ENCODE measurements at regions not wholly inside any gene's neighbourhood (a gene's known extent, or its start where the extent isn't known, plus 50 kb on each side); places are given as distances from the start of the nearest gene placed in this dataset.
"Not testable (repeated sequence)": the region's sequence is repeated elsewhere in the genome, so short reads cannot be mapped to it uniquely, and the experiment has no call there.

- DNase-seq, result no peak
- no peaks in the 10 kb centered on the region for H3K79me2 ChIP-seq (ENCODE audit: low read length)
- H3K9me2 ChIP-seq (replicated peaks; ENCODE audit: insufficient read depth, low read length), result 0 out of 2 replicates have a peak, but pooled peaks cover 3% of the 10 kb centered on the region
- H3K27me3 ChIP-seq (ENCODE audit: low read length), result no peaks in the 10 kb centered on the region
- no peak overlapping the region for H2AFZ ChIP-seq (ENCODE audit: low read length)
- H3K36me3 ChIP-seq (ENCODE audit: insufficient read depth, low read length), result no peaks in the 10 kb centered on the region
- H3K9me3 ChIP-seq (ENCODE audit: low read length), result peaks cover 2% of the 10 kb centered on the region; the same call in 1 of the 2 replicates
- H3K9ac ChIP-seq (ENCODE audit: low read length), result no peak overlapping the region
- H3K4me2 ChIP-seq (ENCODE audit: low read depth, low read length, poor library complexity, severe bottlenecking), result no peak overlapping the region
- no peaks in the 10 kb centered on the region for H4K20me1 ChIP-seq (ENCODE audit: insufficient read depth, low read depth, low read length)
- no peak overlapping the region for H3K27ac ChIP-seq (ENCODE audit: low read length)
- no peaks in the 10 kb centered on the region for H3K4me1 ChIP-seq (ENCODE audit: low read length)
- H3K4me3 ChIP-seq (ENCODE audit: low read length), result no peak overlapping the region
These were observed 640.9 kb upstream of the CCNG1 start for GRCh38 chr5:162796507-162796906.

- no peak for DNase-seq
- H3K9me3 ChIP-seq (ENCODE audit: low read length), result peaks cover 2% of the 10 kb centered on the region; the same call in 1 of the 2 replicates
- no peak overlapping the region for H3K27ac ChIP-seq (ENCODE audit: low read length)
- no peaks in the 10 kb centered on the region for H3K27me3 ChIP-seq (ENCODE audit: low read length)
- no peaks in the 10 kb centered on the region for H3K4me1 ChIP-seq (ENCODE audit: low read length)
- H3K79me2 ChIP-seq (ENCODE audit: low read length), result no peaks in the 10 kb centered on the region
- no peaks in the 10 kb centered on the region for H4K20me1 ChIP-seq (ENCODE audit: insufficient read depth, low read depth, low read length)
- H3K9ac ChIP-seq (ENCODE audit: low read length), result no peak overlapping the region
- no peak overlapping the region for H3K4me3 ChIP-seq (ENCODE audit: low read length)
- H2AFZ ChIP-seq (ENCODE audit: low read length), result no peak overlapping the region
- no peaks in the 10 kb centered on the region for H3K36me3 ChIP-seq (ENCODE audit: insufficient read depth, low read length)
- 0 out of 2 replicates have a peak, but pooled peaks cover 3% of the 10 kb centered on the region for H3K9me2 ChIP-seq (replicated peaks; ENCODE audit: insufficient read depth, low read length)
- H3K4me2 ChIP-seq (ENCODE audit: low read depth, low read length, poor library complexity, severe bottlenecking), result no peak overlapping the region
These were observed 637.1 kb upstream of the CCNG1 start for GRCh38 chr5:162800301-162800700.

- 0 out of 2 replicates have a peak, but pooled peaks cover 3% of the 10 kb centered on the region for H3K9me2 ChIP-seq (replicated peaks; ENCODE audit: insufficient read depth, low read length)
- H3K36me3 ChIP-seq (ENCODE audit: insufficient read depth, low read length), result no peaks in the 10 kb centered on the region
- no peak for DNase-seq
- no peak overlapping the region for H3K27ac ChIP-seq (ENCODE audit: low read length)
- no peak overlapping the region for H3K4me2 ChIP-seq (ENCODE audit: low read depth, low read length, poor library complexity, severe bottlenecking)
- H4K20me1 ChIP-seq (ENCODE audit: insufficient read depth, low read depth, low read length), result no peaks in the 10 kb centered on the region
- H3K9ac ChIP-seq (ENCODE audit: low read length), result no peak overlapping the region
- H3K9me3 ChIP-seq (ENCODE audit: low read length), result peaks cover 2% of the 10 kb centered on the region; the same call in 1 of the 2 replicates
- H3K4me3 ChIP-seq (ENCODE audit: low read length), result no peak overlapping the region
- H2AFZ ChIP-seq (ENCODE audit: low read length), result no peak overlapping the region
- no peaks in the 10 kb centered on the region for H3K79me2 ChIP-seq (ENCODE audit: low read length)
- H3K27me3 ChIP-seq (ENCODE audit: low read length), result no peaks in the 10 kb centered on the region
- H3K4me1 ChIP-seq (ENCODE audit: low read length), result no peaks in the 10 kb centered on the region
These were observed 636.2 kb upstream of the CCNG1 start for GRCh38 chr5:162801235-162801634.

GRCh38 chr5:162806195-162806594 lies 631.2 kb upstream of the CCNG1 start:
- H4K20me1 ChIP-seq (ENCODE audit: insufficient read depth, low read depth, low read length), result no peaks in the 10 kb centered on the region
- no peaks in the 10 kb centered on the region for H3K4me1 ChIP-seq (ENCODE audit: low read length)
- no peak overlapping the region for H2AFZ ChIP-seq (ENCODE audit: low read length)
- H3K4me3 ChIP-seq (ENCODE audit: low read length), result no peak overlapping the region
- no peaks in the 10 kb centered on the region for H3K79me2 ChIP-seq (ENCODE audit: low read length)
- no peaks in the 10 kb centered on the region for H3K9me2 ChIP-seq (replicated peaks; ENCODE audit: insufficient read depth, low read length)
- H3K36me3 ChIP-seq (ENCODE audit: insufficient read depth, low read length), result no peaks in the 10 kb centered on the region
- no peak overlapping the region for H3K9ac ChIP-seq (ENCODE audit: low read length)
- DNase-seq, result no peak
- H3K9me3 ChIP-seq (ENCODE audit: low read length), result peaks cover 3% of the 10 kb centered on the region; the same call in 1 of the 2 replicates
- no peak overlapping the region for H3K4me2 ChIP-seq (ENCODE audit: low read depth, low read length, poor library complexity, severe bottlenecking)
- no peaks in the 10 kb centered on the region for H3K27me3 ChIP-seq (ENCODE audit: low read length)
- no peak overlapping the region for H3K27ac ChIP-seq (ENCODE audit: low read length)

- Histone ChIP-seq H3K27me3 (ENCODE audit: low read length) (no peaks in the 10 kb centered on the region), H3K79me2 (ENCODE audit: low read length) (no peaks in the 10 kb centered on the region), H3K36me3 (ENCODE audit: insufficient read depth, low read length) (no peaks in the 10 kb centered on the region), H3K4me3 (ENCODE audit: low read length) (no peak overlapping the region), H3K4me2 (ENCODE audit: low read depth, low read length, poor library complexity, severe bottlenecking) (no peak overlapping the region), H3K9ac (ENCODE audit: low read length) (no peak overlapping the region), H3K9me3 (ENCODE audit: low read length) (peaks cover 3% of the 10 kb centered on the region; the same call in 1 of the 2 replicates), H3K4me1 (ENCODE audit: low read length) (no peaks in the 10 kb centered on the region), H2AFZ (ENCODE audit: low read length) (no peak overlapping the region), H3K9me2 (replicated peaks; ENCODE audit: insufficient read depth, low read length) (no peaks in the 10 kb centered on the region), H3K27ac (ENCODE audit: low read length) (no peak overlapping the region), H4K20me1 (ENCODE audit: insufficient read depth, low read depth, low read length) (no peaks in the 10 kb centered on the region)
- DNase-seq, result no peak
These were observed 626.3 kb upstream of the CCNG1 start for GRCh38 chr5:162811071-162811470.

GRCh38 chr5:162816816-162817215 lies 620.6 kb upstream of the CCNG1 start:
- Histone ChIP-seq H3K4me3 (ENCODE audit: low read length) (no peak overlapping the region), H2AFZ (ENCODE audit: low read length) (no peak overlapping the region), H3K9me2 (replicated peaks; ENCODE audit: insufficient read depth, low read length) (0 out of 2 replicates have a peak, but pooled peaks cover 4% of the 10 kb centered on the region), H3K9me3 (ENCODE audit: low read length) (no peaks in the 10 kb centered on the region; the same call in 1 of the 2 replicates), H3K27me3 (ENCODE audit: low read length) (no peaks in the 10 kb centered on the region), H3K9ac (ENCODE audit: low read length) (no peak overlapping the region), H3K79me2 (ENCODE audit: low read length) (no peaks in the 10 kb centered on the region), H3K27ac (ENCODE audit: low read length) (no peak overlapping the region), H3K4me2 (ENCODE audit: low read depth, low read length, poor library complexity, severe bottlenecking) (no peak overlapping the region), H3K4me1 (ENCODE audit: low read length) (no peaks in the 10 kb centered on the region), H4K20me1 (ENCODE audit: insufficient read depth, low read depth, low read length) (no peaks in the 10 kb centered on the region), H3K36me3 (ENCODE audit: insufficient read depth, low read length) (no peaks in the 10 kb centered on the region)
- DNase-seq, result no peak

GRCh38 chr5:162817364-162817763 lies 620.0 kb upstream of the CCNG1 start:
- H3K9me3 ChIP-seq (ENCODE audit: low read length), result no peaks in the 10 kb centered on the region; the same call in 1 of the 2 replicates
- no peak overlapping the region for H3K9ac ChIP-seq (ENCODE audit: low read length)
- no peaks in the 10 kb centered on the region for H3K79me2 ChIP-seq (ENCODE audit: low read length)
- 0 out of 2 replicates have a peak, but pooled peaks cover 4% of the 10 kb centered on the region for H3K9me2 ChIP-seq (replicated peaks; ENCODE audit: insufficient read depth, low read length)
- H3K27me3 ChIP-seq (ENCODE audit: low read length), result no peaks in the 10 kb centered on the region
- no peaks in the 10 kb centered on the region for H4K20me1 ChIP-seq (ENCODE audit: insufficient read depth, low read depth, low read length)
- DNase-seq, result no peak
- H3K4me3 ChIP-seq (ENCODE audit: low read length), result no peak overlapping the region
- no peak overlapping the region for H2AFZ ChIP-seq (ENCODE audit: low read length)
- no peaks in the 10 kb centered on the region for H3K4me1 ChIP-seq (ENCODE audit: low read length)
- H3K36me3 ChIP-seq (ENCODE audit: insufficient read depth, low read length), result no peaks in the 10 kb centered on the region
- H3K4me2 ChIP-seq (ENCODE audit: low read depth, low read length, poor library complexity, severe bottlenecking), result no peak overlapping the region
- H3K27ac ChIP-seq (ENCODE audit: low read length), result no peak overlapping the region

GRCh38 chr5:162821664-162822063 lies 615.7 kb upstream of the CCNG1 start:
- DNase-seq; H3K36me3 ChIP-seq (ENCODE audit: insufficient read depth, low read length): not testable (repeated sequence)

GRCh38 chr5:162824360-162824759 lies 613.0 kb upstream of the CCNG1 start:
- H3K27ac ChIP-seq (ENCODE audit: low read length), result no peak overlapping the region
- no peaks in the 10 kb centered on the region for H3K27me3 ChIP-seq (ENCODE audit: low read length)
- H2AFZ ChIP-seq (ENCODE audit: low read length), result no peak overlapping the region
- no peaks in the 10 kb centered on the region for H4K20me1 ChIP-seq (ENCODE audit: insufficient read depth, low read depth, low read length)
- H3K9ac ChIP-seq (ENCODE audit: low read length), result no peak overlapping the region
- no peaks in the 10 kb centered on the region for H3K79me2 ChIP-seq (ENCODE audit: low read length)
- no peak overlapping the region for H3K4me3 ChIP-seq (ENCODE audit: low read length)
- H3K9me3 ChIP-seq (ENCODE audit: low read length), result peaks cover 12% of the 10 kb centered on the region
- no peak overlapping the region for H3K4me2 ChIP-seq (ENCODE audit: low read depth, low read length, poor library complexity, severe bottlenecking)
- no peaks in the 10 kb centered on the region for H3K4me1 ChIP-seq (ENCODE audit: low read length)
- H3K9me2 ChIP-seq (replicated peaks; ENCODE audit: insufficient read depth, low read length), result no peaks in the 10 kb centered on the region
- no peaks in the 10 kb centered on the region for H3K36me3 ChIP-seq (ENCODE audit: insufficient read depth, low read length)
- DNase-seq, result no peak

More at GRCh38 chr5:162821664-162822063, 615.7 kb upstream of the CCNG1 start:
- not testable (repeated sequence) for H3K79me2 ChIP-seq (ENCODE audit: low read length); H2AFZ ChIP-seq (ENCODE audit: low read length); H3K9me2 ChIP-seq (replicated peaks; ENCODE audit: insufficient read depth, low read length); H3K9me3 ChIP-seq (ENCODE audit: low read length); H4K20me1 ChIP-seq (ENCODE audit: insufficient read depth, low read depth, low read length); H3K4me2 ChIP-seq (ENCODE audit: low read depth, low read length, poor library complexity, severe bottlenecking); H3K4me3 ChIP-seq (ENCODE audit: low read length); H3K9ac ChIP-seq (ENCODE audit: low read length); H3K27ac ChIP-seq (ENCODE audit: low read length); H3K4me1 ChIP-seq (ENCODE audit: low read length); H3K27me3 ChIP-seq (ENCODE audit: low read length)

Measured in Karpas-422 (cell line).